ENCODE measurements at regions not wholly inside any gene's neighbourhood (a gene's known extent, or its start where the extent isn't known, plus 50 kb on each side); places are given as distances from the start of the nearest gene placed in this dataset.

GRCh38 chr13:103859952-103860351 is 793.7 kb upstream of the SLC10A2 start:
- Histone ChIP-seq H3K27me3 (no peaks in the 10 kb centered on the region), H3K4me1 (no peaks in the 10 kb centered on the region), H3K4me3 (no peak overlapping the region), H3K36me3 (no peaks in the 10 kb centered on the region), H3K27ac (replicated peaks in 1 of 4) (no peak overlapping the region), H3K9me3 (no peaks in the 10 kb centered on the region)
- TF ChIP-seq EP300 (IDR thresholded peaks at IDR 0.05), result no peak
- intact Hi-C loops (cut with DNase I), result no loop called here
- DNase-seq (ENCODE audit: extremely low spot score), result no peak
- WGBS, result 71% methylated on average over 3 of the region's 3 CpGs

GRCh38 chr13:103852036-103852435 is 785.8 kb upstream of the SLC10A2 start:
- Histone ChIP-seq H3K4me3 (no peak overlapping the region), H3K4me1 (no peaks in the 10 kb centered on the region), H3K27me3 (no peaks in the 10 kb centered on the region), H3K9me3 (no peaks in the 10 kb centered on the region), H3K27ac (replicated peaks in 1 of 4) (no peak overlapping the region), H3K36me3 (no peaks in the 10 kb centered on the region)
- intact Hi-C loops (cut with DNase I), result no loop called here
- no peak for DNase-seq (ENCODE audit: extremely low spot score)
- 70% methylated on average over 5 of the region's 5 CpGs for WGBS
- TF ChIP-seq POLR2A (IDR thresholded peaks at IDR 0.05; ENCODE audit: low read depth) (no peak), CTCF (IDR thresholded peaks at IDR 0.05) (no peak), POLR2AphosphoS5 (IDR thresholded peaks at IDR 0.05) (no peak), EP300 (IDR thresholded peaks at IDR 0.05) (no peak)

- no peak for DNase-seq (ENCODE audit: extremely low spot score)
- intact Hi-C loops (cut with DNase I), result no loop called here
These were observed 778.3 kb upstream of the SLC10A2 start for GRCh38 chr13:103844471-103844870.

GRCh38 chr13:103839460-103839859 is 773.2 kb upstream of the SLC10A2 start:
- no peak overlapping the region for H3K4me3 ChIP-seq
- WGBS, result 66% methylated on average over 3 of the region's 3 CpGs
- no peaks in the 10 kb centered on the region for H3K27me3 ChIP-seq
- no peak overlapping the region for H3K27ac ChIP-seq (replicated peaks in 1 of 4)
- TF ChIP-seq POLR2A (IDR thresholded peaks at IDR 0.05; ENCODE audit: low read depth) (no peak), EP300 (IDR thresholded peaks at IDR 0.05) (no peak), POLR2AphosphoS5 (IDR thresholded peaks at IDR 0.05) (no peak), CTCF (IDR thresholded peaks at IDR 0.05) (no peak)
- no peaks in the 10 kb centered on the region for H3K4me1 ChIP-seq
- DNase-seq (ENCODE audit: extremely low spot score), result no peak
- intact Hi-C loops (cut with DNase I), result no loop called here
- no peaks in the 10 kb centered on the region for H3K9me3 ChIP-seq
- H3K36me3 ChIP-seq, result no peaks in the 10 kb centered on the region

More at GRCh38 chr13:103844471-103844870, 778.3 kb upstream of the SLC10A2 start:
- TF ChIP-seq CTCF (IDR thresholded peaks at IDR 0.05) (no peak), POLR2A (IDR thresholded peaks at IDR 0.05; ENCODE audit: low read depth) (no peak), EP300 (IDR thresholded peaks at IDR 0.05) (no peak), POLR2AphosphoS5 (IDR thresholded peaks at IDR 0.05) (no peak)
- Histone ChIP-seq H3K27me3 (no peaks in the 10 kb centered on the region), H3K9me3 (no peaks in the 10 kb centered on the region), H3K27ac (replicated peaks in 1 of 4) (no peak overlapping the region), H3K4me3 (no peak overlapping the region), H3K36me3 (no peaks in the 10 kb centered on the region), H3K4me1 (no peaks in the 10 kb centered on the region)
- WGBS, result 69% methylated on average over 2 of the region's 2 CpGs

- Histone ChIP-seq H3K4me1 (no peaks in the 10 kb centered on the region), H3K27ac (replicated peaks in 1 of 4) (no peak overlapping the region), H3K4me3 (no peak overlapping the region), H3K9me3 (peaks cover 0 to 10% (median 3%) of the 10 kb centered on the region in 4 donors), H3K27me3 (no peaks in the 10 kb centered on the region), H3K36me3 (no peaks in the 10 kb centered on the region)
- TF ChIP-seq EP300 (IDR thresholded peaks at IDR 0.05), result no peak
- TF ChIP-seq POLR2A (IDR thresholded peaks at IDR 0.05; ENCODE audit: low read depth), result no peak
- TF ChIP-seq CTCF (IDR thresholded peaks at IDR 0.05), result no peak
- TF ChIP-seq POLR2AphosphoS5 (IDR thresholded peaks at IDR 0.05), result no peak
- DNase-seq (ENCODE audit: extremely low spot score), result no peak
- intact Hi-C loops (cut with DNase I), result no loop called here
- WGBS, result 92% methylated on average over 3 of the region's 3 CpGs
These were observed 768.8 kb upstream of the SLC10A2 start for GRCh38 chr13:103835052-103835451.

Data from esophagus muscularis mucosa (tissue), 4 donors.